Esophagus muscularis mucosa (tissue), 3 donors: ENCODE measurements at regions not wholly inside any gene's neighbourhood (a gene's known extent, or its start where the extent isn't known, plus 50 kb on each side); places are given as distances from the start of the nearest gene placed in this dataset.

ENCODE experiments used
- POLR2A ChIP-seq: fragments of 450-650 bp; IDR thresholded peaks from one replicate; pipeline ENCODE4 v1.6.1; 2017; ENCODE audit warnings: antibody characterized with exemption, moderate library complexity, mild to moderate bottlenecking, low read depth
- POLR2AphosphoS5 ChIP-seq, 2 donors: sonication (generic); formaldehyde crosslinking; IDR thresholded peaks; one replicate each; pipeline ENCODE4 v1.6.1; 2017; ENCODE audit warnings: antibody characterized with exemption in 2 of 2
- TF ChIP-seq, protein P1 (sequence below), 3 experiments: fragments of 200-600 bp in 2 of 3; fragments of 450-650 bp in 1 of 3; sonication (generic) in 2 of 3; IDR thresholded peaks; one replicate each; pipeline ENCODE4 v1.5.1; 2017 to 2019; ENCODE audit warnings: antibody characterized with exemption in 3 of 3, mild to moderate bottlenecking in 2 of 3, moderate library complexity in 1 of 3

DNA sequence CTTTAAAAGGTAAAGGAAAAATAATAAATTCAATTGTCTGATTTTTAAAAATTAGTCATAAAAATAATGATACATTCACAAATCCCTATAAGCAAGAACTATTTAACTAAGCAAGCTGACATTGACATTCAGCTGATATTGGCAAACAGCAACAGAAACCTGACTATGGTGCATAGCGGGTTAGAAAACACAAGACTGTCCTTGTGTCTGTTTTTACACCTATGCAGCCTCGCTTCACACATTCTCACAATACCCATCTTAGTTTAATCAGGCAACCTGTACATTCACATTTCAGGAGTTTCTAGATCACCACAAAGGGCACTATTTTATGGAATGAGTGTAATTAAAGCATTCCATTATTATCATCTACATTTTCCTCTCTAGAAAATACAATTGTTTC, 737.1 kb downstream of the KCNA4 start:
- TF ChIP-seq POLR2A, result no peak
- TF ChIP-seq, protein P1, sequence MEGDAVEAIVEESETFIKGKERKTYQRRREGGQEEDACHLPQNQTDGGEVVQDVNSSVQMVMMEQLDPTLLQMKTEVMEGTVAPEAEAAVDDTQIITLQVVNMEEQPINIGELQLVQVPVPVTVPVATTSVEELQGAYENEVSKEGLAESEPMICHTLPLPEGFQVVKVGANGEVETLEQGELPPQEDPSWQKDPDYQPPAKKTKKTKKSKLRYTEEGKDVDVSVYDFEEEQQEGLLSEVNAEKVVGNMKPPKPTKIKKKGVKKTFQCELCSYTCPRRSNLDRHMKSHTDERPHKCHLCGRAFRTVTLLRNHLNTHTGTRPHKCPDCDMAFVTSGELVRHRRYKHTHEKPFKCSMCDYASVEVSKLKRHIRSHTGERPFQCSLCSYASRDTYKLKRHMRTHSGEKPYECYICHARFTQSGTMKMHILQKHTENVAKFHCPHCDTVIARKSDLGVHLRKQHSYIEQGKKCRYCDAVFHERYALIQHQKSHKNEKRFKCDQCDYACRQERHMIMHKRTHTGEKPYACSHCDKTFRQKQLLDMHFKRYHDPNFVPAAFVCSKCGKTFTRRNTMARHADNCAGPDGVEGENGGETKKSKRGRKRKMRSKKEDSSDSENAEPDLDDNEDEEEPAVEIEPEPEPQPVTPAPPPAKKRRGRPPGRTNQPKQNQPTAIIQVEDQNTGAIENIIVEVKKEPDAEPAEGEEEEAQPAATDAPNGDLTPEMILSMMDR (IDR thresholded peaks at IDR 0.05), result no peak
- TF ChIP-seq POLR2AphosphoS5 (IDR thresholded peaks at IDR 0.05), result no peak
